ENCODE measurements at regions not wholly inside any gene's neighbourhood (a gene's known extent, or its start where the extent isn't known, plus 50 kb on each side); places are given as distances from the start of the nearest gene placed in this dataset.

- TF ChIP-seq CTCF (IDR thresholded peaks at IDR 0.05 in 2 of 3, conservative IDR thresholded peaks at IDR 0.05 in 1 of 3; ENCODE audit: control insufficient read depth in 2 of 3, extremely low read depth in 1 of 3, insufficient read depth in 1 of 3, low read depth in 3 of 3, low read length in 3 of 3) (no peak), ZNF217 (IDR thresholded peaks at IDR 0.05) (no peak), FOXK2 (IDR thresholded peaks at IDR 0.05) (no peak)
These were observed 171.4 kb downstream of the EMP1 start (continued) for GRCh38 chr12:13367973-13368372.

- Histone ChIP-seq H3K9ac (ENCODE audit: control insufficient read depth, insufficient read depth, low read length) (no peak overlapping the region), H2AFZ (ENCODE audit: control insufficient read depth, low read depth, low read length) (no peak overlapping the region), H3K79me2 (ENCODE audit: control insufficient read depth, insufficient read depth, low read length) (no peaks in the 10 kb centered on the region), H3K36me3 (ENCODE audit: control insufficient read depth in 2 of 2, insufficient read depth in 2 of 2, low read length in 1 of 2) (no peaks in the 10 kb centered on the region), H3K27ac (ENCODE audit: control insufficient read depth, insufficient read depth) (no peak overlapping the region), H3K4me3 (no peak overlapping the region), H3K27me3 (replicated peaks in 1 of 2; ENCODE audit: control insufficient read depth in 2 of 2, insufficient read depth in 2 of 2, low read length in 1 of 2) (no peaks in the 10 kb centered on the region), H3K4me2 (ENCODE audit: control insufficient read depth, insufficient read depth) (no peak overlapping the region), H3K4me1 (ENCODE audit: control insufficient read depth, insufficient read depth, low read length) (no peaks in the 10 kb centered on the region), H3K9me3 (replicated peaks; ENCODE audit: control insufficient read depth, insufficient read depth, low read length) (no peaks in the 10 kb centered on the region), H4K20me1 (ENCODE audit: control insufficient read depth, insufficient read depth) (no peaks in the 10 kb centered on the region)
- ATAC-seq (no peak), FAIRE-seq (no peak), DNase-seq (ENCODE audit: low read depth, low spot score) (no peak)
- intact Hi-C loops (cut with micrococcal nuclease; ENCODE audit: unreplicated experiment) = no loop called here
- ChIA-PET SMC1A (ENCODE audit: uncharacterized antibody, unreplicated experiment) (interaction anchor here (1.5 kb wide), 1 partner anchor 295 kb away, joined by 4 read pairs; no protein-coding TSS in a partner anchor), RAD21 (ENCODE audit: unreplicated experiment) (interaction anchor here (2.0 kb wide), 1 partner anchor 169 kb away, joined by 7 read pairs; no protein-coding TSS in a partner anchor), POLR2A (no interaction called here), CTCF (interaction anchor here (1.9 kb wide), 1 partner anchor 295 kb away, joined by 5 read pairs; no protein-coding TSS in a partner anchor)
- WGBS (ENCODE audit: insufficient coverage, insufficient replicate concordance, low lambda C conversion rate, missing lambda C conversion rate) = 71% methylated on average over 13 of the region's 16 CpGs
- in situ Hi-C loops (cut with MboI) = no loop called here
- BruUV-seq (replicated peaks) = no TSS peak
- TF ChIP-seq SP1 (IDR thresholded peaks at IDR 0.05; ENCODE audit: low read depth, low read length) (no peak), NFXL1 (IDR thresholded peaks at IDR 0.05; ENCODE audit: borderline replicate concordance) (no peak), RBBP5 (conservative IDR thresholded peaks at IDR 0.05) (no peak), ZBTB33 (IDR thresholded peaks at IDR 0.05) (no peak), HDAC2 (IDR thresholded peaks at IDR 0.05) (no peak), ESRRA (IDR thresholded peaks at IDR 0.05; ENCODE audit: low read length) (no peak), TCF3 (IDR thresholded peaks at IDR 0.05; ENCODE audit: borderline replicate concordance, insufficient read depth, low read depth, low read length) (no peak), ZNF274 (IDR thresholded peaks at IDR 0.05; ENCODE audit: insufficient read depth, insufficient read length) (no peak), ZSCAN29 (IDR thresholded peaks at IDR 0.05) (no peak), NFYB (IDR thresholded peaks at IDR 0.05; ENCODE audit: insufficient read depth, low read depth, low read length) (no peak), ZBTB40 (IDR thresholded peaks at IDR 0.05; ENCODE audit: borderline replicate concordance) (no peak), TAF1 (IDR thresholded peaks at IDR 0.05; ENCODE audit: borderline replicate concordance, low read depth, low read length) (no peak), LARP7 (IDR thresholded peaks at IDR 0.05) (no peak), ZNF24 (IDR thresholded peaks at IDR 0.05) (no peak)
These were observed 169.3 kb downstream of the EMP1 start for GRCh38 chr12:13365748-13366366.

Measured in GM12878 (cell line).